Chondrocyte (in vitro differentiated cells): ENCODE measurements at regions not wholly inside any gene's neighbourhood (a gene's known extent, or its start where the extent isn't known, plus 50 kb on each side); places are given as distances from the start of the nearest gene placed in this dataset.

ENCODE experiments used
- DNase-seq: peaks from one replicate; pipeline ENCODE4 v3.0.0; 2021; ENCODE audit warnings: mixed read lengths, low spot score
- H3K27ac Mint-ChIP-seq: one replicate; pipeline ENCODE4 v1.8.0; 2021; ENCODE audit warnings: mild to moderate bottlenecking, moderate library complexity, mixed read lengths; ENCODE audit not compliant: unreplicated experiment
- H3K27me3 Mint-ChIP-seq: 2 replicates; pipeline ENCODE4 v1.8.0; 2021; ENCODE audit warnings: low read depth, mixed read lengths
- H3K36me3 Mint-ChIP-seq: 2 replicates; pipeline ENCODE4 v1.8.0; 2021; ENCODE audit warnings: low read depth, mixed read lengths
- H3K4me1 Mint-ChIP-seq: 2 replicates; pipeline ENCODE4 v1.8.0; 2021; ENCODE audit warnings: low read depth, mild to moderate bottlenecking, mixed read lengths
- H3K4me3 Mint-ChIP-seq: one replicate; pipeline ENCODE4 v1.8.0; 2021; ENCODE audit warnings: mild to moderate bottlenecking, moderate library complexity, mixed read lengths; ENCODE audit not compliant: unreplicated experiment
- H3K9me3 Mint-ChIP-seq: 2 replicates; pipeline ENCODE4 v1.8.0; 2021; ENCODE audit warnings: low read depth, mixed read lengths
- CTCF ChIP-seq: fragments of 200-600 bp; sonication (generic); IDR thresholded peaks from 2 replicates; pipeline ENCODE4 v1.5.0; 2021; ENCODE audit warnings: antibody characterized with exemption, mild to moderate bottlenecking, moderate library complexity

GRCh38 chr3:11717768-11718636, 74.3 kb upstream of the VGLL4 start:
- peak overlapping the region; percentile 99 for H3K27ac Mint-ChIP-seq
- TF ChIP-seq CTCF, result no peak
- no peaks in the 10 kb centered on the region for H3K27me3 Mint-ChIP-seq
- peak overlapping the region; percentile 91 for H3K4me3 Mint-ChIP-seq
- no peaks in the 10 kb centered on the region for H3K9me3 Mint-ChIP-seq
- H3K36me3 Mint-ChIP-seq, result no peaks in the 10 kb centered on the region
- H3K4me1 Mint-ChIP-seq, result peaks cover 53% of the 10 kb centered on the region
- no peak for DNase-seq

GRCh38 chr3:11717301-11717700, 73.6 kb upstream of the VGLL4 start:
- H3K4me1 Mint-ChIP-seq, result peaks cover 58% of the 10 kb centered on the region
- H3K9me3 Mint-ChIP-seq, result no peaks in the 10 kb centered on the region
- H3K36me3 Mint-ChIP-seq, result no peaks in the 10 kb centered on the region
- no peaks in the 10 kb centered on the region for H3K27me3 Mint-ChIP-seq
- peak overlapping the region; percentile 99 for H3K27ac Mint-ChIP-seq
- peak overlapping the region; percentile 91 for H3K4me3 Mint-ChIP-seq
- no peak for DNase-seq
- TF ChIP-seq CTCF, result peak; percentile 36

- peak overlapping the region; percentile 91 for H3K4me3 Mint-ChIP-seq
- no peaks in the 10 kb centered on the region for H3K27me3 Mint-ChIP-seq
Measured at GRCh38 chr3:11716573-11717290, 73.0 kb upstream of the VGLL4 start.

GRCh38 chr3:11713171-11713570, 69.5 kb upstream of the VGLL4 start:
- no peaks in the 10 kb centered on the region for H3K27me3 Mint-ChIP-seq
- H3K9me3 Mint-ChIP-seq, result peaks cover 9% of the 10 kb centered on the region
- no peak overlapping the region for H3K27ac Mint-ChIP-seq
- no peak overlapping the region for H3K4me3 Mint-ChIP-seq
- no peak for DNase-seq
- TF ChIP-seq CTCF, result no peak
- H3K36me3 Mint-ChIP-seq, result peaks cover 6% of the 10 kb centered on the region
- H3K4me1 Mint-ChIP-seq, result peaks cover 47% of the 10 kb centered on the region

More at GRCh38 chr3:11716573-11717290, 73.0 kb upstream of the VGLL4 start:
- H3K27ac Mint-ChIP-seq, result peak overlapping the region; percentile 99
- peaks cover 63% of the 10 kb centered on the region for H3K4me1 Mint-ChIP-seq
- no peaks in the 10 kb centered on the region for H3K9me3 Mint-ChIP-seq
- no peaks in the 10 kb centered on the region for H3K36me3 Mint-ChIP-seq
- no peak for DNase-seq
- TF ChIP-seq CTCF, result no peak

- no peak overlapping the region for H3K4me3 Mint-ChIP-seq
- peaks cover 6% of the 10 kb centered on the region for H3K36me3 Mint-ChIP-seq
- DNase-seq, result no peak
- H3K27ac Mint-ChIP-seq, result no peak overlapping the region
- peaks cover 44% of the 10 kb centered on the region for H3K4me1 Mint-ChIP-seq
- no peak for TF ChIP-seq CTCF
- peaks cover 9% of the 10 kb centered on the region for H3K9me3 Mint-ChIP-seq
- no peaks in the 10 kb centered on the region for H3K27me3 Mint-ChIP-seq
Measured at GRCh38 chr3:11712646-11713045, 68.9 kb upstream of the VGLL4 start.
